DND-41 (cell line): ENCODE measurements at regions not wholly inside any gene's neighbourhood (a gene's known extent, or its start where the extent isn't known, plus 50 kb on each side); places are given as distances from the start of the nearest gene placed in this dataset.

ENCODE experiments used
- ATAC-seq: fragments of 200-7000 bp; cut with Tn5 transposase; 3 replicates; pipeline ENCODE4 v1.9.1; 2021; ENCODE audit warnings: low read depth; ENCODE audit not compliant: insufficient read depth
- DNase-seq: peaks from one replicate; pipeline ENCODE4 v3.0.0-alpha.2; 2020
- H2AFZ ChIP-seq: 2 replicates; pipeline ENCODE4 v1.6.0; 2012; ENCODE audit warnings: low read depth, low read length
- H3K27ac ChIP-seq: 2 replicates; pipeline ENCODE4 v1.5.1; 2012; ENCODE audit warnings: low read length, inconsistent platforms
- H3K27me3 ChIP-seq: fragments of 200-600 bp; sonication (generic); 2 replicates; pipeline ENCODE4 v1.6.0; 2012; ENCODE audit warnings: low read length, mild to moderate bottlenecking, inconsistent platforms; ENCODE audit not compliant: insufficient read depth, poor library complexity
- H3K36me3 ChIP-seq: 2 replicates; pipeline ENCODE4 v1.5.1; 2012; ENCODE audit warnings: low read length, inconsistent platforms; ENCODE audit not compliant: insufficient read depth
- H3K4me1 ChIP-seq: 2 replicates; pipeline ENCODE4 v1.5.1; 2012; ENCODE audit warnings: mild to moderate bottlenecking, low read length; ENCODE audit not compliant: insufficient read depth
- H3K4me2 ChIP-seq: 2 replicates; pipeline ENCODE4 v1.6.0; 2012; ENCODE audit warnings: mild to moderate bottlenecking, moderate library complexity, low read length, inconsistent platforms; ENCODE audit not compliant: insufficient read depth
- H3K4me3 ChIP-seq, 2 experiments: fragments of 200-600 bp in 1 of 2; shearing (Covaris generic) in 1 of 2; 2 replicates each; pipeline ENCODE4 v1.5.1; 2012 to 2016; ENCODE audit warnings: inconsistent platforms in 2 of 2, low read length in 2 of 2, mild to moderate bottlenecking in 2 of 2, low read depth in 1 of 2, moderate library complexity in 1 of 2
- H3K79me2 ChIP-seq: 2 replicates; pipeline ENCODE4 v1.6.0; 2012; ENCODE audit warnings: low read length, inconsistent platforms; ENCODE audit not compliant: insufficient read depth
- H3K9ac ChIP-seq: 2 replicates; pipeline ENCODE4 v1.6.0; 2012; ENCODE audit warnings: low read depth, mild to moderate bottlenecking, inconsistent platforms, low read length, moderate library complexity
- H3K9me3 ChIP-seq: 2 replicates; pipeline ENCODE4 v1.5.1; 2012; ENCODE audit warnings: low read length, moderate library complexity, mild to moderate bottlenecking, inconsistent platforms; ENCODE audit not compliant: insufficient read depth, severe bottlenecking
- H4K20me1 ChIP-seq: 2 replicates; pipeline ENCODE4 v1.6.0; 2012; ENCODE audit warnings: low read length; ENCODE audit not compliant: insufficient read depth
- CTCF ChIP-seq: IDR thresholded peaks from 2 replicates; pipeline ENCODE4 v1.5.1; 2012; ENCODE audit warnings: borderline replicate concordance, low read length, moderate library complexity, mild to moderate bottlenecking; ENCODE audit not compliant: poor library complexity, severe bottlenecking; ENCODE audit errors: extremely low read depth
- EZH2 ChIP-seq: IDR thresholded peaks from 3 replicates; pipeline ENCODE4 v1.6.1; 2012; ENCODE audit warnings: borderline replicate concordance, low read depth, mild to moderate bottlenecking, moderate library complexity, low read length, inconsistent platforms; ENCODE audit not compliant: severe bottlenecking

GRCh38 chr7:41130561-41131236 is 572.2 kb downstream of the INHBA start:
- H3K4me1 ChIP-seq = no peaks in the 10 kb centered on the region
- H3K9me3 ChIP-seq = peaks cover 3% of the 10 kb centered on the region
- no peak overlapping the region for H3K4me3 ChIP-seq
- no peak overlapping the region for H2AFZ ChIP-seq
- TF ChIP-seq EZH2 (no peak), CTCF (no peak)
- no peaks in the 10 kb centered on the region for H3K79me2 ChIP-seq
- H3K27ac ChIP-seq = no peak overlapping the region
- no peaks in the 10 kb centered on the region for H3K27me3 ChIP-seq
- DNase-seq = no peak
- no peak overlapping the region for H3K9ac ChIP-seq
- no peak for ATAC-seq
- H4K20me1 ChIP-seq = no peaks in the 10 kb centered on the region
- H3K36me3 ChIP-seq = no peaks in the 10 kb centered on the region
- no peak overlapping the region for H3K4me2 ChIP-seq

- Histone ChIP-seq H3K27ac (no peak overlapping the region), H3K4me1 (no peaks in the 10 kb centered on the region), H2AFZ (no peak overlapping the region), H3K4me3 (no peak overlapping the region), H3K27me3 (no peaks in the 10 kb centered on the region), H3K36me3 (no peaks in the 10 kb centered on the region), H3K79me2 (no peaks in the 10 kb centered on the region), H4K20me1 (no peaks in the 10 kb centered on the region), H3K4me2 (no peak overlapping the region), H3K9me3 (no peaks in the 10 kb centered on the region), H3K9ac (no peak overlapping the region)
- DNase-seq (no peak), ATAC-seq (no peak)
- TF ChIP-seq CTCF (no peak), EZH2 (no peak)
Observed at GRCh38 chr7:41130086-41130485, 572.8 kb downstream of the INHBA start.

- H3K4me2 ChIP-seq = no peak overlapping the region
- H3K36me3 ChIP-seq = no peaks in the 10 kb centered on the region
- no peak overlapping the region for H3K9ac ChIP-seq
- no peaks in the 10 kb centered on the region for H3K4me1 ChIP-seq
- ATAC-seq (no peak), DNase-seq (no peak)
- no peak overlapping the region for H3K27ac ChIP-seq
- H4K20me1 ChIP-seq = no peaks in the 10 kb centered on the region
- H3K27me3 ChIP-seq = no peaks in the 10 kb centered on the region
- TF ChIP-seq EZH2 (no peak), CTCF (no peak)
- no peaks in the 10 kb centered on the region for H3K79me2 ChIP-seq
- H2AFZ ChIP-seq = no peak overlapping the region
- H3K9me3 ChIP-seq = no peaks in the 10 kb centered on the region
- H3K4me3 ChIP-seq = no peak overlapping the region
Observed at GRCh38 chr7:41125343-41125742, 577.5 kb downstream of the INHBA start.
